HL-60 (cell line): ENCODE measurements at regions not wholly inside any gene's neighbourhood (a gene's known extent, or its start where the extent isn't known, plus 50 kb on each side); places are given as distances from the start of the nearest gene placed in this dataset.
"Not testable (repeated sequence)": the region's sequence is repeated elsewhere in the genome, so short reads cannot be mapped to it uniquely, and the experiment has no call there.

Experiments used
- DNase-seq, 2 experiments: peaks; one replicate each; pipeline ENCODE4 v3.0.0-alpha.2; 2010 to 2020; ENCODE audit warnings: low read depth in 1 of 2, low spot score in 1 of 2
- H3K27ac ChIP-seq: fragments of 250-450 bp; sonication (Bioruptor Pico); replicated peaks from 2 replicates; pipeline ENCODE4 v1.5.1; 2020; ENCODE audit warnings: mild to moderate bottlenecking, moderate library complexity
- H3K27me3 ChIP-seq: fragments of 250-450 bp; sonication (Bioruptor Pico); 2 replicates; pipeline ENCODE4 v1.5.1; 2021; ENCODE audit warnings: mild to moderate bottlenecking, moderate library complexity; ENCODE audit not compliant: insufficient read depth, poor library complexity, severe bottlenecking
- H3K4me3 ChIP-seq: replicated peaks from 2 replicates; pipeline ENCODE4 v1.5.1; 2011; ENCODE audit warnings: mild to moderate bottlenecking, control low read depth, low read length; ENCODE audit not compliant: insufficient read depth
- GABPA ChIP-seq: IDR thresholded peaks from 2 replicates; pipeline ENCODE4 v1.6.1; 2012; ENCODE audit warnings: low read depth
- POLR2AphosphoS5 ChIP-seq: IDR thresholded peaks from 2 replicates; pipeline ENCODE4 v1.6.1; 2012; ENCODE audit warnings: low read depth
- SPI1 ChIP-seq: IDR thresholded peaks from 2 replicates; pipeline ENCODE4 v1.6.1; 2012; ENCODE audit warnings: low read depth, mild to moderate bottlenecking, borderline replicate concordance
- TF ChIP-seq, protein P1 (sequence below): IDR thresholded peaks from one replicate; pipeline ENCODE4 v1.5.1; 2011; ENCODE audit warnings: low read length, control low read depth, inconsistent platforms; ENCODE audit not compliant: insufficient read depth
- TF ChIP-seq, protein P2 (sequence below): IDR thresholded peaks from 2 replicates; pipeline ENCODE4 v1.6.1; 2012; ENCODE audit warnings: low read depth; ENCODE audit not compliant: insufficient replicate concordance

DNA sequence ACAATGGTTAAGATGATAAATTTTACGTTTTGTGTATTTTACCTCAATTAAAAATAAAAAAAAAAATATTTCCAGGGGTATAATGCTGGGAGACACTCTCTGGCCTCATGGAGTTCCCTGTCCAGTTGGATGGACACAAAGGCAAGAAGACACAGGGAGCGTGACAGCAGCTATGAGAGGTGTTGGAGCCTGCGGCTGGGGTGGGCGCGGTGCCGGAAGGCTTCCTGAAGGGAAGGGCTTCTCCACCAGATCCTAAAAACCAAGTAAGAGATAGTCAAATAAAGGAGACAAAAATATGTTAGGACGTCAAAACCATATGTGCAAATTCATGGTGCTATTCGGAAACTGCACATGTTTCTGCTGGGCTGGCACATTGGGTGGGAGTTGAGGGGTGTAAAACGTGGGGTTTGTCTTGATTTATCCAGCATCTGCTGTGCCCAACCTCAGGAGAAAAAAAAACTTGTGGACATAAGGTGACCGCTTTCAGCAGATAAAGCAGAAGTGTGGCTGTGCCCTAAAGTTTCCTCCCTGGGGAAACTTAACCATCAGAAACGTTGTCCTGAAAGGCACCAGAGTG lies 467.6 kb downstream of the RNF144A start:
- Histone ChIP-seq H3K27ac (no peak overlapping the region), H3K4me3 (no peak overlapping the region), H3K27me3 (no peaks in the 10 kb centered on the region)
- no peak for DNase-seq
- TF ChIP-seq, protein P1, sequence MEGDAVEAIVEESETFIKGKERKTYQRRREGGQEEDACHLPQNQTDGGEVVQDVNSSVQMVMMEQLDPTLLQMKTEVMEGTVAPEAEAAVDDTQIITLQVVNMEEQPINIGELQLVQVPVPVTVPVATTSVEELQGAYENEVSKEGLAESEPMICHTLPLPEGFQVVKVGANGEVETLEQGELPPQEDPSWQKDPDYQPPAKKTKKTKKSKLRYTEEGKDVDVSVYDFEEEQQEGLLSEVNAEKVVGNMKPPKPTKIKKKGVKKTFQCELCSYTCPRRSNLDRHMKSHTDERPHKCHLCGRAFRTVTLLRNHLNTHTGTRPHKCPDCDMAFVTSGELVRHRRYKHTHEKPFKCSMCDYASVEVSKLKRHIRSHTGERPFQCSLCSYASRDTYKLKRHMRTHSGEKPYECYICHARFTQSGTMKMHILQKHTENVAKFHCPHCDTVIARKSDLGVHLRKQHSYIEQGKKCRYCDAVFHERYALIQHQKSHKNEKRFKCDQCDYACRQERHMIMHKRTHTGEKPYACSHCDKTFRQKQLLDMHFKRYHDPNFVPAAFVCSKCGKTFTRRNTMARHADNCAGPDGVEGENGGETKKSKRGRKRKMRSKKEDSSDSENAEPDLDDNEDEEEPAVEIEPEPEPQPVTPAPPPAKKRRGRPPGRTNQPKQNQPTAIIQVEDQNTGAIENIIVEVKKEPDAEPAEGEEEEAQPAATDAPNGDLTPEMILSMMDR: no peak
- TF ChIP-seq, protein P2, sequence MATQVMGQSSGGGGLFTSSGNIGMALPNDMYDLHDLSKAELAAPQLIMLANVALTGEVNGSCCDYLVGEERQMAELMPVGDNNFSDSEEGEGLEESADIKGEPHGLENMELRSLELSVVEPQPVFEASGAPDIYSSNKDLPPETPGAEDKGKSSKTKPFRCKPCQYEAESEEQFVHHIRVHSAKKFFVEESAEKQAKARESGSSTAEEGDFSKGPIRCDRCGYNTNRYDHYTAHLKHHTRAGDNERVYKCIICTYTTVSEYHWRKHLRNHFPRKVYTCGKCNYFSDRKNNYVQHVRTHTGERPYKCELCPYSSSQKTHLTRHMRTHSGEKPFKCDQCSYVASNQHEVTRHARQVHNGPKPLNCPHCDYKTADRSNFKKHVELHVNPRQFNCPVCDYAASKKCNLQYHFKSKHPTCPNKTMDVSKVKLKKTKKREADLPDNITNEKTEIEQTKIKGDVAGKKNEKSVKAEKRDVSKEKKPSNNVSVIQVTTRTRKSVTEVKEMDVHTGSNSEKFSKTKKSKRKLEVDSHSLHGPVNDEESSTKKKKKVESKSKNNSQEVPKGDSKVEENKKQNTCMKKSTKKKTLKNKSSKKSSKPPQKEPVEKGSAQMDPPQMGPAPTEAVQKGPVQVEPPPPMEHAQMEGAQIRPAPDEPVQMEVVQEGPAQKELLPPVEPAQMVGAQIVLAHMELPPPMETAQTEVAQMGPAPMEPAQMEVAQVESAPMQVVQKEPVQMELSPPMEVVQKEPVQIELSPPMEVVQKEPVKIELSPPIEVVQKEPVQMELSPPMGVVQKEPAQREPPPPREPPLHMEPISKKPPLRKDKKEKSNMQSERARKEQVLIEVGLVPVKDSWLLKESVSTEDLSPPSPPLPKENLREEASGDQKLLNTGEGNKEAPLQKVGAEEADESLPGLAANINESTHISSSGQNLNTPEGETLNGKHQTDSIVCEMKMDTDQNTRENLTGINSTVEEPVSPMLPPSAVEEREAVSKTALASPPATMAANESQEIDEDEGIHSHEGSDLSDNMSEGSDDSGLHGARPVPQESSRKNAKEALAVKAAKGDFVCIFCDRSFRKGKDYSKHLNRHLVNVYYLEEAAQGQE: no peak
- TF ChIP-seq POLR2AphosphoS5: no peak
- no peak for TF ChIP-seq SPI1

DNA sequence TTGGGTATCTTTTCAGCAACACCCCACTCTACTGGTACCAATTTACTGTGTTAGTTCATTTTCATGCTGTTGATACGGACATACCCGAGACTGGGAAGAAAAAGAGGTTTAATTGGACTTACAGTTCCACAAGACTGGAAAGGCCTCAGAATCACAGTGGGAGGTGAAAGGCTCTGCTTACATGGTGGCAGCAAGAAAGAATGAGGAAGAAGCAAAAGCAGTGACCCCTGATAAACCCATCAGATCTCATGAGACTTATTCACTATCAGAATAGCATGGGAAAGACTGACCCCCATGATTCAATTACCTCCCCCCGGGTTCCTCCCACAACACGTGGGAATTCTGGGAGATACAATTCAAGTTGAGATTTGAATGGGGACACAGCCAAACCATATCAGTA lies 473.1 kb downstream of the RNF144A start:
- not testable (repeated sequence) for H3K27ac ChIP-seq, DNase-seq, H3K4me3 ChIP-seq, H3K27me3 ChIP-seq

DNA sequence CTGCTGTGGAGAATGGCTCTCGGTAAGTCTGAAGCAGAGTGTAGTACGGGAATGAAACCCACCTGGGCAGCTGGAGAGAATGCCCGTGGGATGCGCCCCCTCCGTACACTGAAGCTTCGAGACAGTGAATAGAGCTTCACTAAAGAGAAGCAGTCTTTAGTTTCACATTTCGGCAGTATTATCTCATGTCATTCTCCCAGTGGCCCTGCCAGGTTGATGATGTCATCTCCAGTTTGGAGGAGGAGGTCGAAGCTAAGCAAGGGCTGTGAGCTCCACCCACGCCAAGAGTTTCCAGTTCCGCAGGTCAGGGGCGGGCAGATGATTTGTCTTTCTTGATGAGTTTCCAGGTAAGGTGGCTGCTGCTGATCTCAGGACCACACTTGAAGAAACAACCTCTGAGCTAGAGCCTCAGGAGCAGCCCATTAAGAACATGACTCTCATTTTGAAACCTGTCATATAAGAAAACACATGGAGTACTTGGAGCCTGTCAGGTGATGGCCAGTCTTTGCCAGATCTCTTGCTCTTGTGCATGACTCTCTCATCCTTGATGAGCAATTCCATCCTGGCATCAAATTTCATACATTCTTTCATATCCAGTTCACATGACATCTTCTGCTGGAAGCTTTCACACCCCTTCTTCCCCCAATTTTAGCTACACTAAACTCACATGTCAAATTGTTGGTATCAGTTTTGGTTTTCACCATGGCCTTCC lies 475.0 kb downstream of the RNF144A start:
- no peak for DNase-seq
- Histone ChIP-seq H3K4me3 (no peak overlapping the region), H3K27me3 (peaks cover 2% of the 10 kb centered on the region), H3K27ac (no peak overlapping the region)
- TF ChIP-seq, protein P2: no peak
- TF ChIP-seq, protein P1: no peak
- TF ChIP-seq GABPA (no peak), POLR2AphosphoS5 (no peak), SPI1 (no peak)

DNA sequence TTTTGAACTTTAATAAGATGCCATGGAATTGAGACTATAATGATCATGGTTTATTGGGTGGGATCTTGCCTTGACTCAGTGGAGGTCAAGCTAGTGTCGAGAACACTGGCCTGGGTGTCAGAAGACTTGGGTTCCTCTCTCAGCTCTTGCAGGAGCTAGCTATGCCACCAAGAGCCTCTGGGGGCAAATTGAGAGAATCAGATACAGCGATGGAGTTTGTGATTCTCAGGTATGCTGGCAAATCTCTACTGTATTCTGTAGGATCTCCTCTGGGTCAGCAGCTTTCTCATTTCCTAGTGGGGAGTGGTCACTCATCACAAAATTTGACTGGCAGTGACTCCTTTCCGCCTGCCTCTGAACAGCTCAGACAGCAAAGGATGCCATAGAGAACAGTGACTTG lies 477.0 kb downstream of the RNF144A start:
- Histone ChIP-seq H3K27me3 (peaks cover 2% of the 10 kb centered on the region), H3K27ac (no peak overlapping the region), H3K4me3 (no peak overlapping the region)
- TF ChIP-seq, protein P2: no peak
- TF ChIP-seq, protein P1: no peak
- TF ChIP-seq GABPA: no peak
- TF ChIP-seq POLR2AphosphoS5: no peak
- no peak for TF ChIP-seq SPI1
- no peak for DNase-seq
